H1 (cell line): ENCODE measurements at regions not wholly inside any gene's neighbourhood (a gene's known extent, or its start where the extent isn't known, plus 50 kb on each side); places are given as distances from the start of the nearest gene placed in this dataset.

ENCODE experiments used
- ASH2L ChIP-seq: fragments of 200-600, 300-600 bp; sonication (generic); IDR thresholded peaks from one replicate; pipeline ENCODE4 v1.7.1; 2017; ENCODE audit warnings: low read length
- CTBP2 ChIP-seq: IDR thresholded peaks from 2 replicates; pipeline ENCODE4 v1.7.0; 2011; ENCODE audit warnings: borderline replicate concordance, mild to moderate bottlenecking, moderate library complexity, mixed read lengths, low read length; ENCODE audit not compliant: insufficient read depth, insufficient read length
- POU5F1 ChIP-seq: IDR thresholded peaks from 2 replicates; pipeline ENCODE4 v1.6.1; 2011; ENCODE audit warnings: low read depth, mild to moderate bottlenecking, low read length, moderate library complexity
- RNF2 ChIP-seq: fragments of 200-900, 300-1000 bp; sonication (generic); IDR thresholded peaks from 2 replicates; pipeline ENCODE4 v1.7.1; 2016; ENCODE audit warnings: borderline replicate concordance, low read depth, mild to moderate bottlenecking, antibody characterized with exemption, low read length; ENCODE audit not compliant: poor library complexity, severe bottlenecking; ENCODE audit errors: missing control alignments
- RXRA ChIP-seq: IDR thresholded peaks from 2 replicates; pipeline ENCODE4 v1.6.1; 2011; ENCODE audit warnings: low read depth, mild to moderate bottlenecking, low read length, moderate library complexity; ENCODE audit not compliant: insufficient read depth
- TF ChIP-seq, protein P1 (sequence below), 3 experiments: IDR thresholded peaks; 1 replicate in 2 of 3; 2 replicates in 1 of 3; pipeline versions ENCODE4 v1.5.1 to v1.6.1; 2011; ENCODE audit warnings: low read length in 3 of 3, mild to moderate bottlenecking in 3 of 3, inconsistent platforms in 2 of 3, low read depth in 1 of 3, moderate library complexity in 1 of 3; ENCODE audit not compliant: insufficient read depth in 1 of 3; ENCODE audit errors: control extremely low read depth in 1 of 3
- TF ChIP-seq, protein P2 (sequence below): IDR thresholded peaks from 2 replicates; pipeline ENCODE4 v1.6.1; 2012; ENCODE audit warnings: inconsistent platforms

DNA sequence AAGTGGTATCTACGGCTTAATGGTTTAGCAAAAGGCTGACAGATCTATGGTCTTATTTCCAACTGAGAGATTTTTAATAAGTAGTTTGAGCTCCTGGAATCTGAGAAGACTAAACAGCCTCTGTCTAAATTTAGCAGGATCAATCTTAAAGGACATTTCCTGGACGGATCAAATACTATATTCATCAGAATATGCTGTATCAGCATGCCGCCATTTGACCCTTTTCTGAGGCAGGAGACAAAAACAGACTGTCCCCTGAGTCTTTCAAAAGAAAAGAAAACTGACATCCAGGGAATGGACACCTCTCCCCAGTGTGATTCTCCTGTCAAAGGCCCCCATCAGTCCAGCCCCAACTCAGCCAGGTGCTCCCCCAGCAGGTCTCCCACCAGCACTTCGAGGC is 443.7 kb downstream of the GXYLT1 start (continued):
- TF ChIP-seq, protein P1, sequence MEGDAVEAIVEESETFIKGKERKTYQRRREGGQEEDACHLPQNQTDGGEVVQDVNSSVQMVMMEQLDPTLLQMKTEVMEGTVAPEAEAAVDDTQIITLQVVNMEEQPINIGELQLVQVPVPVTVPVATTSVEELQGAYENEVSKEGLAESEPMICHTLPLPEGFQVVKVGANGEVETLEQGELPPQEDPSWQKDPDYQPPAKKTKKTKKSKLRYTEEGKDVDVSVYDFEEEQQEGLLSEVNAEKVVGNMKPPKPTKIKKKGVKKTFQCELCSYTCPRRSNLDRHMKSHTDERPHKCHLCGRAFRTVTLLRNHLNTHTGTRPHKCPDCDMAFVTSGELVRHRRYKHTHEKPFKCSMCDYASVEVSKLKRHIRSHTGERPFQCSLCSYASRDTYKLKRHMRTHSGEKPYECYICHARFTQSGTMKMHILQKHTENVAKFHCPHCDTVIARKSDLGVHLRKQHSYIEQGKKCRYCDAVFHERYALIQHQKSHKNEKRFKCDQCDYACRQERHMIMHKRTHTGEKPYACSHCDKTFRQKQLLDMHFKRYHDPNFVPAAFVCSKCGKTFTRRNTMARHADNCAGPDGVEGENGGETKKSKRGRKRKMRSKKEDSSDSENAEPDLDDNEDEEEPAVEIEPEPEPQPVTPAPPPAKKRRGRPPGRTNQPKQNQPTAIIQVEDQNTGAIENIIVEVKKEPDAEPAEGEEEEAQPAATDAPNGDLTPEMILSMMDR (IDR thresholded peaks at IDR 0.05; ENCODE audit: control extremely low read depth in 1 of 3, insufficient read depth in 1 of 3, low read depth in 1 of 3, low read length in 3 of 3), result no peak
- TF ChIP-seq POU5F1 (no peak), RXRA (no peak), ASH2L (no peak), CTBP2 (no peak), RNF2 (no peak)
- TF ChIP-seq, protein P2, sequence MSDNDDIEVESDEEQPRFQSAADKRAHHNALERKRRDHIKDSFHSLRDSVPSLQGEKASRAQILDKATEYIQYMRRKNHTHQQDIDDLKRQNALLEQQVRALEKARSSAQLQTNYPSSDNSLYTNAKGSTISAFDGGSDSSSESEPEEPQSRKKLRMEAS, result no peak
